ENCODE measurements at regions not wholly inside any gene's neighbourhood (a gene's known extent, or its start where the extent isn't known, plus 50 kb on each side); places are given as distances from the start of the nearest gene placed in this dataset.
A peak's percentile ranks its signal among the peaks of the same experiment; 100 is the strongest.
"Not testable (repeated sequence)": the region's sequence is repeated elsewhere in the genome, so short reads cannot be mapped to it uniquely, and the experiment has no call there.

- intact Hi-C loops (cut with DNase I); H3K4me1 ChIP-seq; H3K27me3 ChIP-seq; H3K36me3 ChIP-seq; H3K27ac ChIP-seq; H3K4me3 ChIP-seq; DNase-seq: not testable (repeated sequence)
- peak in 3 of 4 donors; percentile 8 to 21 (median 21) for ATAC-seq
- WGBS, 4 donors = 69 to 75% (median 71%) methylated on average over 18 of the region's 18 CpGs
- peaks cover 0 to 43% (median 3%) of the 10 kb centered on the region in 12 donors for H3K9me3 ChIP-seq
These were observed 120.6 kb upstream of the TPTE start for GRCh38 chr21:10400622-10401361.

- H3K27ac ChIP-seq; intact Hi-C loops (cut with DNase I); DNase-seq; H3K27me3 ChIP-seq; H3K4me1 ChIP-seq; H3K4me3 ChIP-seq; H3K36me3 ChIP-seq: not testable (repeated sequence)
- ATAC-seq = peak in 3 of 4 donors; percentile 1 to 5 (median 3)
- WGBS, 4 donors = 69 to 78% (median 72%) methylated on average over 5 of the region's 5 CpGs
- peaks cover 0 to 49% (median 3%) of the 10 kb centered on the region in 12 donors for H3K9me3 ChIP-seq
These were observed 118.9 kb upstream of the TPTE start for GRCh38 chr21:10402461-10402860.

- H3K4me1 ChIP-seq; H3K36me3 ChIP-seq; H3K27me3 ChIP-seq; intact Hi-C loops (cut with DNase I); DNase-seq; H3K27ac ChIP-seq; H3K4me3 ChIP-seq; ATAC-seq: not testable (repeated sequence)
- peaks cover 0 to 54% (median 3%) of the 10 kb centered on the region in 12 donors for H3K9me3 ChIP-seq
- 69 to 74% (median 72%) methylated on average over 36 of the region's 36 CpGs for WGBS, 4 donors
These were observed 116.1 kb upstream of the TPTE start for GRCh38 chr21:10405331-10405730.

- H3K4me3 ChIP-seq; intact Hi-C loops (cut with DNase I); H3K27ac ChIP-seq; ATAC-seq; H3K36me3 ChIP-seq; H3K4me1 ChIP-seq; DNase-seq; H3K27me3 ChIP-seq: not testable (repeated sequence)
- H3K9me3 ChIP-seq = peaks cover 0 to 37% (median 2%) of the 10 kb centered on the region in 12 donors
- WGBS, 4 donors = 32 to 47% (median 37%) methylated on average over 3 of the region's 4 CpGs
These were observed 111.6 kb upstream of the TPTE start for GRCh38 chr21:10409786-10410185.

GRCh38 chr21:10410354-10410929 lies 110.9 kb upstream of the TPTE start:
- ATAC-seq; H3K36me3 ChIP-seq; H3K27ac ChIP-seq; H3K4me3 ChIP-seq; DNase-seq; H3K27me3 ChIP-seq; intact Hi-C loops (cut with DNase I); H3K4me1 ChIP-seq: not testable (repeated sequence)
- H3K9me3 ChIP-seq = peaks cover 0 to 39% (median 2%) of the 10 kb centered on the region in 12 donors
- WGBS, 4 donors = 47 to 65% (median 55%) methylated on average over 5 of the region's 5 CpGs

- H3K4me3 ChIP-seq; DNase-seq; H3K27ac ChIP-seq; ATAC-seq; H3K36me3 ChIP-seq; H3K4me1 ChIP-seq; intact Hi-C loops (cut with DNase I); H3K27me3 ChIP-seq: not testable (repeated sequence)
- WGBS, 4 donors = 68 to 70% (median 70%) methylated on average over 16 to 17 of the region's 17 CpGs
- H3K9me3 ChIP-seq = peaks cover 0 to 47% (median 7%) of the 10 kb centered on the region in 12 donors
These were observed 109.4 kb upstream of the TPTE start for GRCh38 chr21:10411776-10412526.

GRCh38 chr21:10412928-10413246 lies 108.5 kb upstream of the TPTE start:
- WGBS, 4 donors = 76 to 83% (median 79%) methylated on average over 8 of the region's 8 CpGs
- ATAC-seq; H3K4me1 ChIP-seq; H3K27me3 ChIP-seq; H3K36me3 ChIP-seq; intact Hi-C loops (cut with DNase I); H3K4me3 ChIP-seq; DNase-seq; H3K27ac ChIP-seq: not testable (repeated sequence)
- peaks cover 0 to 50% (median 8%) of the 10 kb centered on the region in 12 donors for H3K9me3 ChIP-seq

- intact Hi-C loops (cut with DNase I); H3K27ac ChIP-seq; H3K27me3 ChIP-seq; DNase-seq; H3K4me1 ChIP-seq; H3K4me3 ChIP-seq; ATAC-seq; H3K36me3 ChIP-seq: not testable (repeated sequence)
- peaks cover 0 to 53% (median 10%) of the 10 kb centered on the region in 12 donors for H3K9me3 ChIP-seq
- WGBS, 4 donors = 83 to 86% (median 85%) methylated on average over 31 of the region's 31 CpGs
These were observed 107.9 kb upstream of the TPTE start for GRCh38 chr21:10413247-10414120.

- DNase-seq = not testable (repeated sequence)
- H3K9me3 ChIP-seq = peaks cover 0 to 60% (median 10%) of the 10 kb centered on the region in 12 donors
These were observed 107.1 kb upstream of the TPTE start for GRCh38 chr21:10414121-10414924.

More at GRCh38 chr21:10414121-10414924, 107.1 kb upstream of the TPTE start:
- H3K27me3 ChIP-seq; H3K36me3 ChIP-seq; intact Hi-C loops (cut with DNase I); H3K27ac ChIP-seq; ATAC-seq; H3K4me3 ChIP-seq; H3K4me1 ChIP-seq: not testable (repeated sequence)
- 75 to 81% (median 78%) methylated on average over 14 of the region's 14 CpGs for WGBS, 4 donors

All from heart left ventricle (tissue), 16 donors.